Adipocyte (in vitro differentiated cells): ENCODE measurements at regions not wholly inside any gene's neighbourhood (a gene's known extent, or its start where the extent isn't known, plus 50 kb on each side); places are given as distances from the start of the nearest gene placed in this dataset.

Experiments used
- DNase-seq: peaks from one replicate; pipeline ENCODE4 v3.0.0-alpha.2; 2015; ENCODE audit warnings: low read depth
- H3K27me3 ChIP-seq: replicated peaks from 2 replicates; pipeline ENCODE4 v1.7.0; 2013; ENCODE audit warnings: mild to moderate bottlenecking, low read length, moderate library complexity; ENCODE audit not compliant: control insufficient read depth, insufficient read depth
- H3K36me3 ChIP-seq: 2 replicates; pipeline ENCODE4 v1.7.0; 2013; ENCODE audit warnings: low read length, mild to moderate bottlenecking, moderate library complexity; ENCODE audit not compliant: control insufficient read depth, insufficient read depth, severe bottlenecking
- H3K4me1 ChIP-seq: 2 replicates; pipeline ENCODE4 v1.7.0; 2013; ENCODE audit warnings: mild to moderate bottlenecking, low read length, moderate library complexity; ENCODE audit not compliant: control insufficient read depth, insufficient read depth
- H3K4me3 ChIP-seq: 2 replicates; pipeline ENCODE4 v1.7.0; 2013; ENCODE audit warnings: mild to moderate bottlenecking, low read length, moderate library complexity
- H3K9ac ChIP-seq: 2 replicates; pipeline ENCODE4 v1.7.0; 2013; ENCODE audit warnings: mild to moderate bottlenecking, low read length, moderate library complexity
- H3K9me3 ChIP-seq: 2 replicates; pipeline ENCODE4 v1.7.0; 2013; ENCODE audit warnings: mild to moderate bottlenecking, low read length, moderate library complexity; ENCODE audit not compliant: control insufficient read depth

GRCh38 chr6:167392631-167393316 is 67.9 kb downstream of the TTLL2 start:
- Histone ChIP-seq H3K4me3 (no peak overlapping the region), H3K36me3 (no peaks in the 10 kb centered on the region), H3K9me3 (no peaks in the 10 kb centered on the region), H3K27me3 (no peaks in the 10 kb centered on the region), H3K9ac (no peak overlapping the region), H3K4me1 (no peaks in the 10 kb centered on the region)
- no peak for DNase-seq

GRCh38 chr6:167393731-167394130 is 68.8 kb downstream of the TTLL2 start:
- Histone ChIP-seq H3K27me3 (peaks cover 3% of the 10 kb centered on the region), H3K4me3 (no peak overlapping the region), H3K9me3 (no peaks in the 10 kb centered on the region), H3K9ac (no peak overlapping the region), H3K4me1 (no peaks in the 10 kb centered on the region), H3K36me3 (no peaks in the 10 kb centered on the region)
- no peak for DNase-seq

GRCh38 chr6:167394339-167394738 is 69.5 kb downstream of the TTLL2 start:
- Histone ChIP-seq H3K36me3 (no peaks in the 10 kb centered on the region), H3K9me3 (no peaks in the 10 kb centered on the region), H3K9ac (no peak overlapping the region), H3K27me3 (peaks cover 5% of the 10 kb centered on the region), H3K4me1 (no peaks in the 10 kb centered on the region), H3K4me3 (no peak overlapping the region)
- DNase-seq, result no peak

- DNase-seq, result no peak
- no peak overlapping the region for H3K9ac ChIP-seq
- H3K4me3 ChIP-seq, result no peak overlapping the region
- no peaks in the 10 kb centered on the region for H3K4me1 ChIP-seq
- H3K27me3 ChIP-seq, result peaks cover 8% of the 10 kb centered on the region
- H3K9me3 ChIP-seq, result no peaks in the 10 kb centered on the region
- no peaks in the 10 kb centered on the region for H3K36me3 ChIP-seq
Observed at GRCh38 chr6:167394820-167395219, 69.9 kb downstream of the TTLL2 start.

- Histone ChIP-seq H3K4me3 (no peak overlapping the region), H3K4me1 (no peaks in the 10 kb centered on the region)
- DNase-seq, result no peak
Observed at GRCh38 chr6:167396068-167396658, 71.3 kb downstream of the TTLL2 start.

GRCh38 chr6:167396659-167397490 is 72.0 kb downstream of the TTLL2 start:
- no peaks in the 10 kb centered on the region for H3K9me3 ChIP-seq
- no peaks in the 10 kb centered on the region for H3K36me3 ChIP-seq
- H3K4me1 ChIP-seq, result no peaks in the 10 kb centered on the region
- no peak overlapping the region for H3K9ac ChIP-seq
- DNase-seq, result no peak
- H3K4me3 ChIP-seq, result no peak overlapping the region
- peaks cover 13% of the 10 kb centered on the region for H3K27me3 ChIP-seq

More at GRCh38 chr6:167396068-167396658, 71.3 kb downstream of the TTLL2 start:
- Histone ChIP-seq H3K27me3 (peaks cover 9% of the 10 kb centered on the region), H3K36me3 (no peaks in the 10 kb centered on the region), H3K9me3 (no peaks in the 10 kb centered on the region), H3K9ac (no peak overlapping the region)

GRCh38 chr6:167397712-167398111 is 72.8 kb downstream of the TTLL2 start:
- peaks cover 13% of the 10 kb centered on the region for H3K27me3 ChIP-seq
- no peaks in the 10 kb centered on the region for H3K36me3 ChIP-seq
- no peak overlapping the region for H3K9ac ChIP-seq
- H3K4me3 ChIP-seq, result no peak overlapping the region
- no peaks in the 10 kb centered on the region for H3K9me3 ChIP-seq
- no peak for DNase-seq
- no peaks in the 10 kb centered on the region for H3K4me1 ChIP-seq

- Histone ChIP-seq H3K4me1 (no peaks in the 10 kb centered on the region), H3K9ac (no peak overlapping the region), H3K27me3 (peaks cover 13% of the 10 kb centered on the region), H3K36me3 (no peaks in the 10 kb centered on the region), H3K4me3 (no peak overlapping the region), H3K9me3 (no peaks in the 10 kb centered on the region)
- DNase-seq, result no peak
Observed at GRCh38 chr6:167398214-167399050, 73.5 kb downstream of the TTLL2 start.

GRCh38 chr6:167399051-167399387 is 74.1 kb downstream of the TTLL2 start:
- no peaks in the 10 kb centered on the region for H3K4me1 ChIP-seq
- no peak overlapping the region for H3K4me3 ChIP-seq
- DNase-seq, result no peak
- no peak overlapping the region for H3K9ac ChIP-seq
- no peaks in the 10 kb centered on the region for H3K9me3 ChIP-seq
- peaks cover 13% of the 10 kb centered on the region for H3K27me3 ChIP-seq
- no peaks in the 10 kb centered on the region for H3K36me3 ChIP-seq

- Histone ChIP-seq H3K36me3 (no peaks in the 10 kb centered on the region), H3K27me3 (peaks cover 13% of the 10 kb centered on the region), H3K9ac (no peak overlapping the region), H3K4me1 (no peaks in the 10 kb centered on the region), H3K4me3 (no peak overlapping the region), H3K9me3 (no peaks in the 10 kb centered on the region)
- DNase-seq, result no peak
Observed at GRCh38 chr6:167399599-167399998, 74.7 kb downstream of the TTLL2 start.
